Prostate gland (tissue), 2 donors: ENCODE measurements at regions not wholly inside any gene's neighbourhood (a gene's known extent, or its start where the extent isn't known, plus 50 kb on each side); places are given as distances from the start of the nearest gene placed in this dataset.

Experiments used
- DNase-seq: peaks from one replicate; pipeline ENCODE4 v3.0.0-alpha.2; 2019; ENCODE audit warnings: low spot score
- H3K27ac ChIP-seq, 2 donors: fragments of 200-600 bp; sonication (generic); 2 replicates each; pipeline ENCODE4 v1.5.1; 2017 to 2019
- H3K27me3 ChIP-seq: fragments of 200-600 bp; sonication (generic); replicated peaks from 2 replicates; pipeline ENCODE4 v1.5.1; 2019; ENCODE audit not compliant: insufficient read depth
- H3K36me3 ChIP-seq, 2 donors: fragments of 200-600 bp; sonication (generic); 1 replicate in 1 of 2; 2 replicates in 1 of 2; pipeline versions ENCODE4 v1.5.1 to v1.8.1; 2017 to 2019
- H3K4me1 ChIP-seq: fragments of 200-600 bp; sonication (generic); replicated peaks from 2 replicates; pipeline ENCODE4 v1.5.1; 2019
- H3K4me3 ChIP-seq, 2 donors: fragments of 200-600 bp; sonication (generic); 2 replicates each; pipeline ENCODE4 v1.5.1; 2017 to 2019
- H3K9me3 ChIP-seq: fragments of 200-600 bp; sonication (generic); 2 replicates; pipeline ENCODE4 v1.5.1; 2017
- POLR2A ChIP-seq: fragments of 450-650 bp; IDR thresholded peaks from one replicate; pipeline ENCODE4 v1.6.1; 2016; ENCODE audit warnings: antibody characterized with exemption, mild to moderate bottlenecking
- POLR2AphosphoS5 ChIP-seq: sonication (generic); formaldehyde crosslinking; IDR thresholded peaks from one replicate; pipeline ENCODE4 v1.6.1; 2017; ENCODE audit warnings: antibody characterized with exemption
- WGBS: methylation state at CpG from one replicate; pipeline ENCODE4 v1.1.5; 2018; 5-methylcytosine and 5-hydroxymethylcytosine counted together
- intact Hi-C: fragments of 100-400 bp; cut with DNase I; formaldehyde crosslinking; loops from one replicate; pipeline ENCODE4 v1.14.2; 2022
- TF ChIP-seq, protein P1 (sequence below), 4 experiments: fragments of 200-600 bp in 2 of 4; fragments of 450-650 bp in 2 of 4; sonication (generic) in 2 of 4; IDR thresholded peaks; 1 replicate in 3 of 4; 2 replicates in 1 of 4; pipeline ENCODE4 v1.5.1; 2016 to 2019; ENCODE audit warnings: antibody characterized with exemption in 4 of 4, mild to moderate bottlenecking in 2 of 4, moderate library complexity in 2 of 4

GRCh38 chr9:79988126-79988525 is 416.4 kb downstream of the TLE4 start:
- no peak overlapping the region for H3K4me3 ChIP-seq
- H3K36me3 ChIP-seq, result no peaks in the 10 kb centered on the region
- no peaks in the 10 kb centered on the region for H3K4me1 ChIP-seq
- no peak overlapping the region for H3K27ac ChIP-seq
- 90% methylated on average over 1 of the region's 1 CpG for WGBS
- H3K27me3 ChIP-seq, result no peaks in the 10 kb centered on the region
- TF ChIP-seq POLR2AphosphoS5, result no peak
- TF ChIP-seq, protein P1, sequence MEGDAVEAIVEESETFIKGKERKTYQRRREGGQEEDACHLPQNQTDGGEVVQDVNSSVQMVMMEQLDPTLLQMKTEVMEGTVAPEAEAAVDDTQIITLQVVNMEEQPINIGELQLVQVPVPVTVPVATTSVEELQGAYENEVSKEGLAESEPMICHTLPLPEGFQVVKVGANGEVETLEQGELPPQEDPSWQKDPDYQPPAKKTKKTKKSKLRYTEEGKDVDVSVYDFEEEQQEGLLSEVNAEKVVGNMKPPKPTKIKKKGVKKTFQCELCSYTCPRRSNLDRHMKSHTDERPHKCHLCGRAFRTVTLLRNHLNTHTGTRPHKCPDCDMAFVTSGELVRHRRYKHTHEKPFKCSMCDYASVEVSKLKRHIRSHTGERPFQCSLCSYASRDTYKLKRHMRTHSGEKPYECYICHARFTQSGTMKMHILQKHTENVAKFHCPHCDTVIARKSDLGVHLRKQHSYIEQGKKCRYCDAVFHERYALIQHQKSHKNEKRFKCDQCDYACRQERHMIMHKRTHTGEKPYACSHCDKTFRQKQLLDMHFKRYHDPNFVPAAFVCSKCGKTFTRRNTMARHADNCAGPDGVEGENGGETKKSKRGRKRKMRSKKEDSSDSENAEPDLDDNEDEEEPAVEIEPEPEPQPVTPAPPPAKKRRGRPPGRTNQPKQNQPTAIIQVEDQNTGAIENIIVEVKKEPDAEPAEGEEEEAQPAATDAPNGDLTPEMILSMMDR (IDR thresholded peaks at IDR 0.05), result no peak
- no peak for TF ChIP-seq POLR2A
- intact Hi-C loops, result no loop called here
- DNase-seq, result no peak
- H3K9me3 ChIP-seq, result no peaks in the 10 kb centered on the region

GRCh38 chr9:79986437-79986836 is 414.7 kb downstream of the TLE4 start:
- Histone ChIP-seq H3K27ac (no peak overlapping the region), H3K36me3 (no peaks in the 10 kb centered on the region), H3K9me3 (no peaks in the 10 kb centered on the region), H3K4me3 (no peak overlapping the region), H3K27me3 (no peaks in the 10 kb centered on the region), H3K4me1 (no peaks in the 10 kb centered on the region)
- TF ChIP-seq POLR2AphosphoS5 (no peak), POLR2A (no peak)
- TF ChIP-seq, protein P1 (IDR thresholded peaks at IDR 0.05), result no peak
- intact Hi-C loops, result no loop called here
- DNase-seq, result no peak
- 94% methylated on average over 5 of the region's 5 CpGs for WGBS

DNA sequence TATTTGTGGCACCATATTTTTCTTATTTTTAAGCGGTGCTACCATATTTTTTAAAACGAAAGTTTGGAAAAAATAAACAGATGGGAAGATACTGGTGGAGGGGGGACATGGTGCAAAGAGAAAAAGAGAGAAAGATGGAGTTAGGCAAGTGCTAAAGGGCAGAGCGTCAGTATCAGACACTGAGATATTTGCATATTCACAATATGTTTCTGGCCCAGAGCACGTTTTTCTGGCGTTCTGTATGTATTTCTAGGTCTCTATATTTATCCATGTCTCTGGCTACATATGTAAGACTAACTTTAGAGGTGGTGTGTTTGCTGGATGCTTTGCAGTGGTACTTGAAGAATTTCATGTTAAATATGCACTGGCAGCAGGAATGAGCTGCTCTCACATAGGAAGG is 414.0 kb downstream of the TLE4 start:
- Histone ChIP-seq H3K9me3 (no peaks in the 10 kb centered on the region), H3K36me3 (no peaks in the 10 kb centered on the region), H3K27ac (no peak overlapping the region), H3K27me3 (no peaks in the 10 kb centered on the region), H3K4me1 (no peaks in the 10 kb centered on the region), H3K4me3 (no peak overlapping the region)
- no peak for DNase-seq
- TF ChIP-seq POLR2AphosphoS5 (no peak), POLR2A (no peak)
- TF ChIP-seq, protein P1 (IDR thresholded peaks at IDR 0.05), result no peak
- intact Hi-C loops, result no loop called here
- 92% methylated on average over 5 of the region's 5 CpGs for WGBS

GRCh38 chr9:79985264-79985663 is 413.5 kb downstream of the TLE4 start:
- TF ChIP-seq POLR2A, result no peak
- TF ChIP-seq, protein P1 (IDR thresholded peaks at IDR 0.05), result no peak
- no peak for TF ChIP-seq POLR2AphosphoS5
- intact Hi-C loops, result no loop called here
- DNase-seq, result no peak
- H3K9me3 ChIP-seq, result no peaks in the 10 kb centered on the region
- no peak overlapping the region for H3K4me3 ChIP-seq
- WGBS, result 93% methylated on average over 7 of the region's 7 CpGs
- H3K36me3 ChIP-seq, result no peaks in the 10 kb centered on the region
- H3K4me1 ChIP-seq, result no peaks in the 10 kb centered on the region
- H3K27me3 ChIP-seq, result no peaks in the 10 kb centered on the region
- no peak overlapping the region for H3K27ac ChIP-seq

DNA sequence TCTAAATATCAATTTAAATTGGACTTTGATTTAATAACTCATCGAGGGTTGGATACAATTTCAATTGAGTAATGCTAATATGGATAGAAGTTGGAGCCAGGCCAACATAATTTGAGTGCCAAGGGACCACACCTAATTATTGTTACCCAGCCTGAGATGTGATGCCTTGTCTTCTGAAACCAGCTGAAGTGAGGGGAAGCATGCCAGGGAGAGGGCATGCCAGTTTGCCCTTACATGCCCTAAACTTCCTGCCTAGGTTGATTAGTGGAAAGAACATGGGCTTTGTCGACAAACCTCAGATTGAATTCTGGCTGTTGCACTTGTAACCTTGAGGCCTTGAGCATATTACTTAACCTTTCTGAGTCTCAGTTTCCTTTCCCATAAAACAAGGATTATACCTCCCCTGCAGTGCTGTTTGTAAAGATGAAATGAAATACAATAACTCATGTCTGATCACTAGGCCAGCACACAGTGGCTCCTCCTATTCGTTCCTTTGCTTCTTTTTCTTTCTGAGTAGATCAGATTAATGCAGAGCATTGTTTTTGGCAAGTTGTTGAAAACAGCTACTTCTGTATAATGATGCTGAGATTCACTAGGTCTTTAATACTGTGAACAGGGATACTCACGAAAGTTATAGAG is 412.8 kb downstream of the TLE4 start:
- TF ChIP-seq, protein P1 (IDR thresholded peaks at IDR 0.05), result no peak
- no peak for TF ChIP-seq POLR2A
- TF ChIP-seq POLR2AphosphoS5, result no peak
- Histone ChIP-seq H3K4me1 (no peaks in the 10 kb centered on the region), H3K27ac (no peak overlapping the region), H3K36me3 (no peaks in the 10 kb centered on the region), H3K27me3 (no peaks in the 10 kb centered on the region), H3K4me3 (no peak overlapping the region), H3K9me3 (no peaks in the 10 kb centered on the region)
- no peak for DNase-seq
- intact Hi-C loops, result no loop called here
- 63% methylated on average over 4 of the region's 4 CpGs for WGBS
